ENCODE measurements at regions not wholly inside any gene's neighbourhood (a gene's known extent, or its start where the extent isn't known, plus 50 kb on each side); places are given as distances from the start of the nearest gene placed in this dataset.

DNA sequence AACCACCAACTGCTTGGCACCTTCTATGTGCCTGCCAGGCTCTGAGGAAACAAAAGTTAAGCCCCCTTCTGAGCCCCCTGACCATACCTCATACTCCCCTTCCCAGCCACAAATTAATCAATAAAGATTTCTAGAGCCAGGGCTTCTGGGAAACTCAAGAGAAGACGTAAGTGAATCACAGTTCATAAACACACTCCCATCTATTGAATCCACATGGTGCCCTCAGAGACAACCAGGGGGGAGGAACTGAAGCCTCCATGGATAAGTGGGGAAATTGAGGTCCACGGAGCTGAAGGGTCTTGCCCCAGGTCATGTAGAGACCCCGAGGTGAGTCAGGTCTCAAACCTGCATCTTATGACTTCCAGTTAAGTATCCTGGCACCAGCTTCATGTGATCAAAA is 150.6 kb downstream of the MN1 start:
- in situ Hi-C loops (cut with HindIII; ENCODE audit: low sequenced_read_pairs), result no loop called here

DNA sequence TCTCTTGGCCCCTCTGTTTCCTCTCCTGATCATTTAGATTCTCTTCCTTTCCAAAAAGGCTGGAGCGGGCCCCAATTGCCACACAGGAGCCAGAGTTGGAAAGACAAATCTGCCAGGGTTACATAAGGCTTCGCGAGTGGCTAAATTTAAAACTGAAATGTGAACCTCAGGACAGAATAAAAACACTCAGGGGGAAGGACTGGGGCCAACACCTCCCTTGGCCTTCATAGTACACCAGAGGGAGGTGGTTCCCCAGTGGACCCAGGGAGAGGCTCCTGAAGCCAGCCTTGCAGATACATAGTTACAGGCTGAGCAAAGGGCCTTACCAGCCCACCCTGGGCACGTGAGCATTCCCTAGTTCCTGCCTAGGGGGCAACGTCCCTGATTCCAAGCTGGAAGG is 150.1 kb downstream of the MN1 start:
- in situ Hi-C loops (cut with HindIII; ENCODE audit: low sequenced_read_pairs), result no loop called here

GRCh38 chr22:27654546-27655445 is 146.8 kb downstream of the MN1 start:
- in situ Hi-C loops (cut with HindIII; ENCODE audit: low sequenced_read_pairs), result no loop called here

GRCh38 chr22:27655582-27656185 is 145.9 kb downstream of the MN1 start:
- in situ Hi-C loops (cut with HindIII; ENCODE audit: low sequenced_read_pairs), result no loop called here

- in situ Hi-C loops (cut with HindIII; ENCODE audit: low sequenced_read_pairs), result no loop called here
Measured at GRCh38 chr22:27656970-27657369, 144.6 kb downstream of the MN1 start.

GRCh38 chr22:27660306-27660705 is 141.2 kb downstream of the MN1 start:
- in situ Hi-C loops (cut with HindIII; ENCODE audit: low sequenced_read_pairs), result no loop called here

DNA sequence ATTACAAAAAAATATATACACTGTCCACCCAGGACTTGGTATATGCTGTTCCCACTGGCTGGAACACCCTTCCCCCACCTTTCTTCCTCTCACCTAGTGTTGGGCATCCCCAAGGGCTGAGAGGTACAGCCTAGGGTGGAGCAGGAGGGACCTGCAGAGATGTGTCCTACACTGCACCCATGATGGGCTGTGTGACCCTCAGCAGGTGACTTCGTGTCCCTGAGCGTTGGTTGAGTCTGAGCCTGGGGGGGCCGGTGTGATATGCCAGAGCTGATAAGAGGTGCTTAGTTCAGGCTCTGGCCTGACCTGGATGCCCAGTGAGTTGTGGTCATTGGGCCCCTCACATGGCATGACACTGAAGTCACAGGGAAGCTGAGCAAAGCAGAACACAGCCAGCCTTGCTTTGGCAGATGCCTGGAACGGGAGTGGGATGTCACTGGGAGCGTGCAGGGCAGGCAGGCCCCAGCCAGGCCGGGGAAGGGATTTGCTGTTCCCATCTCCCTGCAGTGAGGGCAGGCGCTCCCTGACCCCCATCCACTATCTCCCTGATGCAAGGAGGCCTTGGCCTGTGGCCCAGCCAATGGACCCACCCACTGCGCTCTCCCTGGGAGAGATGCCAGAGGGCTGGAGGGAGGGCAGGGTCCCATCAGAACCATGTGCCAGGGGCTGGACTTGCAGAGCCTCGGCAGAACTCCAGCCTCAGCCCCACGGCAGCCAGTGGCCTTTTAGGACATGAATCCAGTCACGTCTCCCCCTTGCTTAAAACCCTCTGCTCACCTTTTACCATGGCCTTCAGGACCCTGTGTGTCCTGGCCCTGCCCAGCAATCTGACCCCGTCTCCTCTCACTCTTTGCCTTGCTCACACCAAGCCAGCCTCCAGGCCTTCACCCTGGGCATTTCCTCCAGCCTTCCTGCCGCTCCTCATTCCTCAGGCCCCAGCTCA is 138.9 kb downstream of the MN1 start:
- in situ Hi-C loops (cut with HindIII; ENCODE audit: low sequenced_read_pairs), result no loop called here

GRCh38 chr22:27663812-27664211 is 137.7 kb downstream of the MN1 start:
- in situ Hi-C loops (cut with HindIII; ENCODE audit: low sequenced_read_pairs), result no loop called here

GRCh38 chr22:27666272-27666997 is 135.1 kb downstream of the MN1 start:
- in situ Hi-C loops (cut with HindIII; ENCODE audit: low sequenced_read_pairs), result no loop called here

- in situ Hi-C loops (cut with HindIII; ENCODE audit: low sequenced_read_pairs), result no loop called here
Measured at GRCh38 chr22:27667121-27667843, 134.3 kb downstream of the MN1 start.

DNA sequence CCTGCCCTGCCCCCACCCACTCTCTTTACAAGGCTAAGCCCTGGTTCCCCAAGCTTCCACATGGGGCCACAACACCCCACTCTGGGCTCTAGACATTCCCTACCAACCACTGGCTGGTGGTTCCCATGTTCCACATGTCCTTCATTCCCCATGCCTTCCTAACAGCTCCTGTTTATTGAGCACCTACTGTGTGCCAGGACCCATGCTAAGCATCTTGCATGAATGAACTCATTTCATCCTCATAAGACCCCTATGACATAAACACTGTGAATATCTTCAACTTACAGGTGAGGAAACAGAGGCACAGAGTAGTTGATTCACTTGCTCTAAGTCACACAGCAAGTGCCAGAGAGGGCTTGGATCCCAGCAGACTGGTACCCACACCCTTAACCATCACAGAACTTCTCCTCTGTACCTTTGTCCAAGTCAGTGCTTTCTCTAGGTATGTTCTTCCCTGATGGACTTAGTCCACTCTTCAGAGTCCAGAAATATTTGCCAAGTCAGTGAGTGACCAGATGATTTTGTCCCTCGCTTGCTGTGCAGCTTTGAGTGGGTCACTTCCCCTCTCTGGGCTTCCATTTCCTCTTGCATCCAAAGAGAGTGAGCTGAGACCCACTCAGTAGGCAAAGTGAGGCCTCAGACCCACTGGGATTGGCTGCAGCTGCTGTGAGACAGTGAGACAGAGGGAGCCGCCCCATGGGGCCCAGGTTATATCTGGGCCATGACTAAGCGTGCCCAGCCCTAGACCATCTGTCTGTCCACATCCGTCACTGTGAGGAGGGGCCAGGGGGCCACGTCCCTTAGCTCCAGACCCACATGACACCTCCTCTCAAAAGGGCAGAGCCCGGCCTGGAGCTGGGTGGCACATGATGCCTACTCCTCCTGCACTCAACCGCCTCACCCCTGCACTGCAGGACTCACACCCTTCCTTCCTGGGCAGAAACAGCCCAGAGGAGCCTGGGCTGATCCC is 132.4 kb downstream of the MN1 start:
- in situ Hi-C loops (cut with HindIII; ENCODE audit: low sequenced_read_pairs), result no loop called here

- in situ Hi-C loops (cut with HindIII; ENCODE audit: low sequenced_read_pairs), result no loop called here
Measured at GRCh38 chr22:27669798-27670599, 131.6 kb downstream of the MN1 start.

GRCh38 chr22:27670701-27671412 is 130.7 kb downstream of the MN1 start:
- in situ Hi-C loops (cut with HindIII; ENCODE audit: low sequenced_read_pairs), result no loop called here

GRCh38 chr22:27671413-27671935 is 130.1 kb downstream of the MN1 start:
- in situ Hi-C loops (cut with HindIII; ENCODE audit: low sequenced_read_pairs), result no loop called here

DNA sequence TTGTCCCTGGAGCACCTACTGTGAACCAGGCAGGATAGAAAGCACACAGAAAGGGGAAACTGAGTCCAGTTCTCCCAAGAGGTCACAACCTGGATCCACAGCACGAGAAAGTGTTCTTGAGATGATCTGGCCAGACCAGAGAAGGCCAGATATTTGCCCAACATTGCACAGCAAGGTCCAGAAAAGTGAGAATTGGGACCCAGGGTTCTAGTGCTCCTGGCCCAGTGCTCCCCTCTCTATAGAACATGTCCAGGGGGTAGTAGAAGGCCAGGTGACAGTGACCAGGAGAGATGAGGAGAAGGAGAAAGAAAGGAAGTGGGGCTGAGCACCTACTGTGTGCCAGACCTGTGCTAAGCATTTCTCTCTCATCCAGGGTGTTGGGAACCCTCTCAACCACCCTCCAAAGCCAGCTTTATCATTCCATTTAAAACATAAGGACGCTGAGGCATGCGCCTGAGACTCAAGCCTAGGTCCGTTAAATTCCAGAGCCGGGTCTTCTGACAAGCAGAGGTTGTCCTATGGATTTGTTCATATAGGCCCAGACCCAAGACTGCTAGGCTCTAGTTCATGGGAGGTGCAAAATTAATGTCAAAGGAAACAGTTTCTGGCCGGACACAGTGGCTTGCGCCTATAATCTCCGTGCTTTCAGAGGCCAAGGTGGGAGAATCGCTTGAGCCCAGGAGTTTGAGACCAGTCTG is 128.7 kb downstream of the MN1 start:
- in situ Hi-C loops (cut with HindIII; ENCODE audit: low sequenced_read_pairs), result no loop called here

DNA sequence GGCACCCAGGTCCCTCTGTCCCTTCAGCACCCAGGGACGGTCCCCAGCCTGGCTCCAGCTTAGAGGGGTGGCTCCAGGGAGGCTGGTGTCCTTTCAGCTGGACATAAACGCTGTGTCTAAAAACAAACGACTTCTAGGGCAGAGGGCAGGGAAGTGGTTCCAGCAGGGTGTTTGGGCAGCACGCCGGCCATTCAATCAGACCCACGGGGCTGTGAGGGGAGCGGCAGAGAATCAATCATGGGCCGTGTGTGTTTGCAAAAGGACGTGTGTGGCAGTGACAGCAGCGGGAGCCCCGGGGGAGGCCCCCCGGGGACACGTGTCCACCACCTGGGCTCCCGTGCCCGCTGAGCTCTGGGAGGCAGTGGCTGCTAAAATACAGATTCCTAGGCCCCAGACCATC is 127.7 kb downstream of the MN1 start:
- in situ Hi-C loops (cut with HindIII; ENCODE audit: low sequenced_read_pairs), result no loop called here
